ENCODE measurements at regions not wholly inside any gene's neighbourhood (a gene's known extent, or its start where the extent isn't known, plus 50 kb on each side); places are given as distances from the start of the nearest gene placed in this dataset.

- no peak overlapping the region for H3K4me3 ChIP-seq (replicated peaks in 1 of 3; ENCODE audit: insufficient read depth in 1 of 3, low read depth in 1 of 3, low read length in 3 of 3)
- no peak overlapping the region for H3K9ac ChIP-seq (replicated peaks; ENCODE audit: extremely low read depth, insufficient read depth, low read length)
- no peaks in the 10 kb centered on the region for H4K20me1 ChIP-seq (replicated peaks; ENCODE audit: control insufficient read depth, extremely low read depth, insufficient read depth, low read length)
- no peaks in the 10 kb centered on the region for H3K4me1 ChIP-seq (ENCODE audit: control insufficient read depth, extremely low read depth, insufficient read depth, low read length)
- DNase-seq (ENCODE audit: low read depth, low spot score): no peak
- no peak for TF ChIP-seq MYC (IDR thresholded peaks at IDR 0.05; ENCODE audit: low read depth, low read length)
- TF ChIP-seq JUN (IDR thresholded peaks at IDR 0.05; ENCODE audit: borderline replicate concordance, insufficient read depth, insufficient read length, low read depth): no peak
- no peak for TF ChIP-seq MAX (IDR thresholded peaks at IDR 0.05; ENCODE audit: insufficient read depth, insufficient read length)
- no peak for TF ChIP-seq GATA2 (IDR thresholded peaks at IDR 0.05; ENCODE audit: insufficient read depth, insufficient read length, low read depth, low read length)
- TF ChIP-seq FOS (IDR thresholded peaks at IDR 0.05; ENCODE audit: borderline replicate concordance, insufficient read depth, low read length): no peak
- no peak for TF ChIP-seq CTCF (IDR thresholded peaks at IDR 0.05; ENCODE audit: extremely low read depth in 1 of 2, insufficient read depth in 1 of 2, low read depth in 1 of 2, low read length in 2 of 2)
- no peak overlapping the region for H3K27ac ChIP-seq (ENCODE audit: insufficient read depth, low read depth, low read length)
- H3K79me2 ChIP-seq (ENCODE audit: control insufficient read depth, insufficient read depth, low read length): no peaks in the 10 kb centered on the region
- no peak for FAIRE-seq
- BruUV-seq (replicated peaks): no TSS peak
- H3K4me2 ChIP-seq (ENCODE audit: insufficient read depth, low read length): no peak overlapping the region
- H2AFZ ChIP-seq (ENCODE audit: low read depth, low read length): no peak overlapping the region
- H3K9me3 ChIP-seq (replicated peaks; ENCODE audit: control insufficient read depth, insufficient read depth, low read length): no peaks in the 10 kb centered on the region
- dilution Hi-C loops (cut with MboI; ENCODE audit: extremely low pct_ligation_motif_present, low sequenced_read_pairs): no loop called here
- ChIA-PET POLR2A (no interaction called here), CTCF (no interaction called here)
- H3K36me3 ChIP-seq (ENCODE audit: control insufficient read depth in 2 of 2, extremely low read depth in 1 of 2, insufficient read depth in 2 of 2, low read length in 2 of 2): no peaks in the 10 kb centered on the region
- intact Hi-C loops (cut with micrococcal nuclease): no loop called here
- H3K9me1 ChIP-seq (replicated peaks; ENCODE audit: control insufficient read depth, extremely low read depth, insufficient read depth, low read length): no peaks in the 10 kb centered on the region
- no peaks in the 10 kb centered on the region for H3K27me3 ChIP-seq (ENCODE audit: control insufficient read depth in 2 of 2, insufficient read depth in 2 of 2, low read length in 2 of 2)
Observed at GRCh38 chr3:13714251-13714916, 165.5 kb downstream of the FBLN2 start.

Data from endothelial cell of umbilical vein (primary cell).